CD4-positive, alpha-beta T cell treated with Interleukin-15 for 1 hour (primary cell): ENCODE measurements at regions not wholly inside any gene's neighbourhood (a gene's known extent, or its start where the extent isn't known, plus 50 kb on each side); places are given as distances from the start of the nearest gene placed in this dataset.
"Not testable (repeated sequence)": the region's sequence is repeated elsewhere in the genome, so short reads cannot be mapped to it uniquely, and the experiment has no call there.

Experiments used
- DNase-seq: peaks from one replicate; pipeline ENCODE4 v3.0.0-alpha.2; 2020

DNA sequence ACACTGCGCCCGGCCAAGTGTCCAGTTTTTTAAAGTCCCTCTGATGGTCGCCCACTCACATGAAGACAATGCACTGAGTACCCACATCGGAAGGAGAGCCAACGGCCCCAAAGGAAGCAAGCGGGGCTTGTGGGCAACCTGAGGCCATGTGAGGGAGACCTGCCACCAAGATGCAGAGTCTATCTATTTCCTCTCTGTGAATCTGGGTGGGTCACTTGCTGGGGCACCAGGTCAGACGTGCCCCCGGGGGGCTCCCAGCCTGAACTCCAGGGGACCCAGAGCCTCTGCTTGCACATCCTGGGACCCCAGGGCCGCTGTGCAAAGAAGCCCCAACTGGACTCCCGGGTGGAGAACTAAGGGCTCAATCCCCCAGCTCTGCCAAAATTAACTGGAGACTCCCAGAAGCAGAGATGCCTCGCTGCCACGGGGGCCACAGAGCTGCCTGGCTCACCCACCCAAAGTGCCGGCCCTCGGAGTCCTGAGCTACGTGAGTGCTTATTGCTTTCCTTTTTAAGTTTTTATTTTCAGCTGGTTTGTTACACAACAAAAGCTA lies 106.4 kb downstream of the BRD1 start:
- DNase-seq: no peak

DNA sequence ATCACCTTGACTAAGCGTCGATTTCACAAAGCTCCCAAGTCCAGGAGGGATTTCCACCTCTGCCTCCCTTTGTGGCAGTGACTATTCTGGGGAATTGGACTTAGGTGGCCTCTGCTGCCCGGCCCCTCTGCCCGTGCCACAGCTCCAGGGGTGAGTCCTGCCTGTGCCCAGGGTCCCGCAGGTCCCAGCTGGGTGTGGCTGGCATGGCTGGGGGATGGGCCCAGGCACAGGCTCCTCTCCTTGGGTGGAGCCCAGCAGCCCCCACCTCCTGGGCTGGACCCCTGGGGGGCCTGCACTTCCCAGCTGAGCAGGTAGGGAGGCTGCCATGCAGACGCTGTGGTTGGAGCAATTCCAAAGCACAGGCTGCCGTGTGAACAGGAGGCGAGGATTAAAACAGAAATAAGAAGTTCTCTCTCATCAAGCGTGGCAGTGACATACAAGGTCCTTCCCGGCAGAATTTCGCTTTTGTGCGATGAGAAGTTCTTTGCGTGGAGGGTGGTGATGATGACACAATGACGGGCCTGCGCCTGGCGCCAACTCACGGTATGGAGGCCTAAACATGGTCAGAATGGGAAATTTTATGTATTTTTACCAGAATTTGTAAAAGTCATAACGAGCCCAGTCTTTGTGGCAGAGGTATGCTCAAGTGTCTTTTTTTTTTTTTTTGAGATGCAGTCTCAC lies 107.3 kb downstream of the BRD1 start:
- no peak for DNase-seq

DNA sequence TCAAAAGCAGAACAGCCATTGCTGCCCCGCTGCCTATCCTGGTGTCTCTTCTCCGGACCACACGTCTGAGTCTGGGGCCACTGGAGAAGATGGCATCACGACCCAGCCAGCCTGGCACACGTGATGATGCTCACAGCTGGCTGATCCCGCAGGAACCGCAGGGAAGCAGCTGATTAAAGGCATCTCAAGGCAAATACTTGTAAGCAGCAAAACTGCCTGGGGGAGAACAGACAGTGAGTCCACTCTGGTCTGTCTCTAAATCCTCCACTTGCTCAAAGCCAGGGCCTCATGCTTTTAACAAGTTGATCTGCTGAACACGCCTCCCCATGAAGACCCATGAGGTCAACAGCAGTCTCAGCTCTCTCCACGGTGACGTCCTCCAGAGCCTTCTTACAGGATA lies 108.6 kb downstream of the BRD1 start:
- DNase-seq: no peak

DNA sequence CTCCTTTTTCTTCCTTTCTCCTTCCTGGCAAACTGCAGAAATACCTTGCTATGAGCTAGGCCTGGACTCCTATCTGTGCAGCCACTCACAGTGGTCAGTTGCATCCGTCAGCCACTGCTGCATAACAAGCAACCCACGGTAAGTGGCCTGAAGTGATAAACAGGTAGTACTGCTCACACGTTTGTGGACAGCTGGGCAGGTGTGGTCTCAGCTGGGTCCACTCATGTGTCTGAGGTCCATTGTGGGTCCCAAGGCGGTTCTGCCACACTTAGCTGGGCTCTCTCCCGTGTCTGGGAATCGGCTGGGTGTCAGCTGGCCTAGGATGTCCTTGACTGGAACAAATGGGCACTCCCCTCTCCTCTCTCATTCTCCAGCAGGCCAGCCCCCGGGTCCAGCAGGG lies 109.3 kb downstream of the BRD1 start:
- no peak for DNase-seq

DNA sequence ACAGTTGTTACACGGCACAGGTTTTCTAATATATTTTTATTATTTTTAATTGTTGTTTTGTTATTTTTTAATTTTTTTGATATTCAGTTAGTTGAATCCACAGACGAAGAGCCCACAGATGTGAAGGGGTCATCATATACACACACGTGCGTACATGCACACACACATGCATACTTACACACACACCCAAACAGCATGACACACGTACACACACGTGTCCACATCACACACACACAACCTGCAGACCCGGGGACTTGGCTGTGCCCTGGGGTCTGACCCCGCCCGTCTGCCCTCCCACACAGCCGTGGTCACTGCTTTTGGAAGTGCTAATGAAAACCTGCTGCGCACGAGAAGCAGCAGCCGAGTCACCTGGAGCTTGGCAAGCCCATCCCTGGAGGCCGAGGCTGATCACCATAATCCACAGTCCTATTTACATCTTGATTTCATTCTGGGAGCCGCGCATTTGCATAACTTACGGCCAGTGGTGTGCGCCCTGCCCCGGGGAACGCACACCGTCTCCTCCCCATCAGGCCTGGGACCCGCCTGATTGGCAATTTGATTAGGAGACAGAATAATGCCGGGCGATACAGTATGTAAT lies 110.3 kb downstream of the BRD1 start:
- no peak for DNase-seq

DNA sequence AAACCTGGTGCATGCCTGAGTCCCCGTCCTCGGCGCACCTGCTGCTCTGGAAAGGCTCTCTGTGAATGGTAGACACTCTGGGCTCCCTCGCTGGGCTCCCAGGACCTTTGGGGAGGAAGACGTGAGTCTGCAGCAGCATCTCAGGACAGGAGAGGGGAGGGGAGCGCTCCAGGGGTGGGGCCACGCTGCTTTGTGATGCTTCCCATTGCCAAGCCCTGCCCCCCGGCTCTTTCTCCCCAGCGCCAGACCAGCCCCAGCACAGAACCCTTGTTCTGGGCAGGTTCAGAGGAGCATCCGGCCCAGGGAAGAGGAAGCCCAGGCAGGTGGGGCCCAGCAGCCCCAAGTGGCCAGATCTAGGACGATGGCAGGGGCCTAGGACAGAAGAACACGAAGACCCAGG lies 111.2 kb downstream of the BRD1 start:
- DNase-seq: no peak

DNA sequence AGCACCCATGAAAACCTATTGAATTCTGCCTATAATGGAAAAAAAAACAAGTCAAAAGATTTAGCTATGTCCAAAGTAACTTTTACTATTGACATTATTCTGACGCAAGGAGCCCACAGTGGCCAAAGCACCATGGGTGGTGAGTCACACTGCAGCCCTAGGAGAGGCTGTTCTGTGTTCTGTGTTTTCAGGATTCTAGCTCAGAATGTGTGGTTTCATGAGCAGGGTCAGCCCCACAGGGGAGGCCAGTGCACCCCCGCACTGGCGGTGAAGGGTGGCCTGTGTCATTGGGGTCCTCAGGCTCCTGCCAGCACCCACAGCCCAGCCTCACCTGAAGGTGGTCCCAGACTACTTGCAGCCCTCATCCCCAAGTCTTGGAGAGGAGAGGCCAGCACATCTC lies 112.2 kb downstream of the BRD1 start:
- DNase-seq: no peak

DNA sequence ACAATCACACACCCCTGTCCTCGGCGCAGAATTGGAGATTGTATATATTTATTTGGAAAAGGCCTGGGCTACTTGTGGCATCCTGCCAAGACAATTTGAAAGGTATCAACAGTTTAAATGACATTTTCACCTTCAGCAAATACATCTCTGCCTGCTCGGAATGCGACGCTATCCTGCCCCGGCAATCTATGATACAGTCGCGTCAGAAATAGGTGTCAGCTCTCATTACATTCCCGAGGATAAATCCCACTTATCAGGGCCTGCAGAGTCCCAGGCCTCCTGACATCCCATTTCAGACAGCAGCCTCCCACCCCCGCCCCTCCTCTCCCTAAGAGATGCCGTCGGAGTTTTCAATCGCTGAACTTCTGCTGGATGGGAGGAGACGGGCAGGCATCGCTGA lies 114.7 kb downstream of the BRD1 start:
- DNase-seq: no peak

DNA sequence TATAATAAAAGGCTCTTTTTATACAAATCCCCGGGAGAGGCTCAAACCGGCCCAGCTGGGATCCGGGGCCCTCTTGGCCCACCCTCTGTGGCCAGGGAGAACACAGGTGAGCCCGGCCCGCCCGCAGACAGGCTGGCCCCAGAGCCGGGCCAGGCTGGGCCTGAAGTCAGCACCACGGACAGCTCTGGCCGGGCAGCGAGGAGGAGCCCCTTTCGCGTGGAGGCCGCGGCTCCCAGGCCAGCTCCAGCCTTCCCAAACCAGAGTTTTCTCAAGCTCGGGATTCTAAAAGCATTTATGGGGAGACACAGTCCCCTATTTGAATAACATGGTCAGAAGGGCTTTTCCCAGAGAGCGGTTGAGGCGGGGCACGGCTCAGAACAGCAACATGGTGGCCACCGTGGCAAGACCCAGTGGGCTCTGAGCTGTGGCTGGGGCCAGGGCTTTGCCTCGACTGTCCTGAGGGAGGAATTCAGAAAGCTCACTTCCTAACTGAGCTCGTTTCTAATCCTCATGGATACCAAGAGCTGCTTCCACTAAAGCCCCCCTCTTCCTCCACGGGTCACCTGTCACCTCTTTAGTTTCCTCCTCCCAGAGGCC lies 115.4 kb downstream of the BRD1 start:
- no peak for DNase-seq

DNA sequence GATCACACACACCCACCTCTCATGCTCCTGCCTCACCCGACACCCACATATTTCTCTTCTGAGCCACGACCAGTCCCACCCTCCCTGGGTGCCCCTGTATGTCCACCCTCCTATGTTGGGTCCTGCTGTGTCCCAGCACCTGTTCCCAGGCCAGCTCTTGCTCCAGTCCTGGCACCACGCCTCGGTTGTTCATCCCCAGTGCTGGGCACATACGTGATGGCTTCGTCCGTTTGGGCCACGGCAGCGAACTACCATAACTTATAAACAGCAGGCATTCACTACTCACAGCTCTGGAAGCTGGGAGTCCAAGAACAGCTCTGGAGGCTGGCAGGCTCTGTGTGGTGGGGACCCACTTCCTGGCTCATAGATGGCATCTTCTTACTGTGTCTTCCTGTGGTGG lies 116.9 kb downstream of the BRD1 start:
- DNase-seq: no peak

DNA sequence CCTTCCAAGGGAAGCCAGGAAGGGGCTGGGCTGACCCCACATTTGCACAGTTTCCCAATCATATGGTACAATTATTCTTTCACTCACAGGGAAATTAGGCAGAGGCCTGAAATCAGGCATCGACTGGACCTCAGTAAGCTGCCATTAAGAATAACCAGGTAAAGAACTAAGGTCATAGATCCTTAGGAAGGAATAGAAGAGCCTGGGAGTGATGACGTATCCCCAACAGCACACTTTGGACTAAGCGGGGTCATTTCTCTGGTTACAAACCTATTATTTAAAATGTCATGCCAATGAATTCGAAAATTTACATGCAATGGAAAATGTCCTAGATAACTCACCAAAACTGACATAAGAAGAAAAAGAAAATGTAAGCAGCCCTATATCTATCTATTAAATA lies 118.2 kb downstream of the BRD1 start:
- no peak for DNase-seq

DNA sequence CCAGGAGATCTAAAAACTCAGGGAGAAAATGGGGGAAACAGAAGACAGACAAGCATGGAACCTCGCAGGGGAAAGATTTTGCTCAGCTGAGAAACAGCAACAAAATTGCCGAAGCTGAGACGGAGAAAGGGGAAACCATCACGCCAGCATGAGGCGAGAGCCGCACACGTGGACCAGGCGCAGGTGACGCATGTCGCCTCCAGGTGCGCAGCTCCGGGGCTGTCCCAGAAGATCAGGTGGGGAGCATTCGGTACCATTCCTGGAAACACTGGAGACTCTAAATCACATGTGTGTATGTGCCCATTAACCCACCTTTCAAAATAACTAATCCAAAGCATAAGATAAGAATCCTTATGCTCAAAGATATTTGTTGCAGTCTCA lies 121.7 kb downstream of the BRD1 start:
- DNase-seq: no peak

DNA sequence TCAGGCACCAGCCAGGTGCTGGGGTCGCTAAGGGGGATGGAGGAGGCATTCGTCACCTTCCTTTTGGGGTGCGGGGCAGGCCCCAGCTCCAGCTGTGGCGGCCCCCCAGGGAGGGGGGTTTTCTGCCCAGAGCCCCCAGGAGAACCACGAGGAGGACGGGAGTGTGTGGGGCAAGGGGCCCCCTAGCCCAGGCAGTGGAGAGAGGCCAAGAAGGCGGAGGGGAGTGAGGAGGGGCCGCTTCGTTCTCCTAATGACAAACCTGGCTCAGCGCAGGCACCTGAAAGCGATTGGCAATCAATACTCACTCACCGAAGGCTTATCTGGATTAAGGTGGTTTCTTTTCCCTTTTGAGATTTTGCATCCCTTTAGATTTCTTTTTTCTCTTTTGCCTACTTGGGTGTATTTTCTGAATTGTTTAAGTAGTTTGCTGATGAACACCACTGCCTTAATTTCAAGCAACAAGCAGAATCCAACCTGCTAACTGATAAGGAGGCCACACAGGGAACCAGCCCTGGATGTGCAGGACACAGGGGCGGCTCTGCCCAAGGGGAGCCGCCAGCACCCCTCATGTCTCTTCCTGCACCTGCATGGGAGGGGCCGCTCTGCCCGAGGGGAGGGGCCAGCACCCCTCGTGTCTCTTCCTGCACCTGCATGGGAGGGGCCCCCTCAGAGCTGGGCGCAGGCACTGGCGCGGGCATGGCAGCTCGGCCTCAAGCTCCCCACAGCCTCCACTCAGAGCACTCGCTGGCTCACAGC lies 122.3 kb downstream of the BRD1 start:
- no peak for DNase-seq

DNA sequence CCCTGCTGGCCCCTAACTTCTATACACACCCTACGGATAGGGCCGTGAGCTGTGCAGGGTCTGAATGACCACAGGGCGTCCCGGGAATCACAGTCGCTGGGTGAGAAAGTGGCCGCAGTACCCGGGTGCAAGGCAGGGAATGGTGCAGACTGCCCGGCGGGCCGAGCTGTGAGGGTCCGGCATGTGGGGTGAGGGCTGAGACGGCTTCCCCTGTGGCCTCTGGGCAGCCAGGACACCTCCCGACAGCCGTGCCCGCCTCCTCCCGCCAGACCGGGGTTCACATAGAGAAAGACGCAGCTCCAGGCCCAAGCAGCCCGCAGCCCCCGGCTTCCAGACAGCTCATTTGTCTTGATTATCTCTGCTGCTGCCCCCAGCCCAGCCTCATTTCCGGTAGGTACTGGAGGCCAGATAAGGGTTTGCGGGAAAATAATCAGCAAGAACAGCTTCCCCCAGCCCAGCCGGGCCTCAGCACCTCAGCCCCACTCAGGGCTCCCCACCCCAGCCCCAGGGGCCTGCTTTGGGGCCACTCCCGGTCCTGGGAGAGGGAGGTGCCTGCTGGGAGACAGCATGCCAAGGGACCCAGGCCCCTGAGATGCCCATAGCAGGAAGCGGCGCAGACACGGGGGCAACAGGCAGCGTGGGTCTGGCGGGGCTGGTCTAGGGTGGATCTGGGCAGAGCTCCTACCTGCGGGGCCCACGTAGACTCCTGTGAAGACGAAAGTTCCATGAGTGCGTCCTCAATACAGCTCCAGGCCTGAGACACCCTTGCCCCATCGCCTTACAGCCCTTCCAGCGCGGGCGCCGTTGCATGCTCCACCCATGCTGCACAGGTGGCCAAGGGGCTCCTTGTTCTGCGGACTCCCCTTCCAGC lies 123.1 kb downstream of the BRD1 start:
- no peak for DNase-seq

DNA sequence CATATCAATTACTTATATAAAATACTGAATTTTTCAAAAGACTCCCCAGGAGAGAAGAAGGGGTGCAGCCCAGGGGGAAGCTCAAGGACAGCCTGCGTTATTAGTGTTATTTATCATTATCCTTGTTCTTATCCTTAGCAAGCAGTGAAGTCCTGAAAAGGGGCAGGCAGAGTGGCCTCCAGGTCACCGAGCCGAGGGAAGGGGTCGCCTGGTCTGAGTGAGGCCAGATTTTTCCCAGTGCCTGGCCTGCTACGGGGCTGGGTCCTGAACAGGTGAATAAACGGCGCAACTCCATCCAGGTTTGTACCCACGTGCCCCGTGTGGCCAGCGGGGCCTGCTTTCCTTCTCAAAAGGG lies 123.7 kb downstream of the BRD1 start:
- DNase-seq: no peak

DNA sequence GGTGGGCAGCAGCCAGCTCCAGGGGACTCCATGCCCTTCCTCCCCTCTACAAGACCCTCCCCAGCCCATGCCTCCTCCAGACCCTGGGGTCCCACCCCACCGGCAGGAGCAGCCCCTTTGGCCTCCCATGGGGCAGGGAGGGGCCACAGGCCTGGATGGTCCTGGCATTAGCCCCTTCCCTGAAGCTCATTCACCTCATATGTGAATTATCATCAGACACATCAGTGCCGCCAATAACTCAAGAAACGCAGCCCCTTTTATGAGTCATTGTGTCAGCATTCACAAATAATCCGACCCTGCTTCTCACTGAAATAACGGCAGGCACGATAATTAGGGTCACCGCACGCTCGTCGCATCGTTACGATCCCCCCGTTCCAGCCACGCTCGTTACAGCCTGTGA lies 124.2 kb downstream of the BRD1 start:
- no peak for DNase-seq

DNA sequence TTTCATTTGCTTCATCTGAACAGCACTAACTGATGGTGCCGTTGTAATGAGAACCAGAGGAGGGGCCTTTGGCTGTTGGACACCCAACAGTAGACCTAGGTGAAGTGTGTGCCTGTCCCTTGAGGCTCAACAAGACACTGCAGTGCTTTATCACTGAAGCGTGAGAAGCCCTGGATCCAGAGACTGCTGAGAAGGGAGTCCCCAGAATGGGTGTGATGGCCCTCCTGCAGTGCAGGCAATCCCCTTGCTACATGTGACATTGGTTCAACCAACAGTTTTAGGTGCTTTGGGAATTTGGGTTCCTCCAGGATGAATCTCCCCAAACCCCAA lies 125.6 kb downstream of the BRD1 start:
- DNase-seq: no peak

DNA sequence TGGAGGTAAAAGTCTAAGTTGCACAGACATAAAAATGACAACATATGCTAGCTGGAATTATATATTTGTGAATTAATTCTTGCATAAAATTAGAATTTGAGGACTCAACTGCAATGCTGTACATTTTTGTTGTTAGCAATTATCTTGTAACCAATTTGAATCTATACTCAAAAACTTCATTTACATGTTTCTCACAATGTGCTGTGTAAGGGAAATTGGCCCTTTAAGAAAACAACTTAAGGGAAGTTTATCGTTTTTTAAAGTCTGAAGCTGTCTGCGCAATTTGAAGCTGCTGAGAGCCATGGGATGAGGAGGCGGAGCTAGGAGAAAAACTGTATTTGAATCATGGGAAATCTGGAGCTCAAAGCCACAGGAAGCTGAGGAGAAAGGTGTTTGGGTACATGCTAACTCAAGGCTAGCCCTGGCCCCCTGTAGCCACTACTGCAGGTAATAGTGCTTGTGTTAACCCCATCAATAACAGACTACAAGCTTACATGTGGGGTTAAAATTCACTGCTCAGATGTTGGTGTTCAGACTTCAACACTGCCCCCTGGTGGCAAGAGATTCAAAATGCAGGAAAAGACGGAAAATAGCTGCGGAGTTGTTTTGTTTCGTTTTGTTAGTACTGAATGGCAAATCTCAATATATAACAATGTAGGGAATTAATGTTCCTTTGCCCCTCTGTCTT lies 126.1 kb downstream of the BRD1 start:
- DNase-seq: no peak

DNA sequence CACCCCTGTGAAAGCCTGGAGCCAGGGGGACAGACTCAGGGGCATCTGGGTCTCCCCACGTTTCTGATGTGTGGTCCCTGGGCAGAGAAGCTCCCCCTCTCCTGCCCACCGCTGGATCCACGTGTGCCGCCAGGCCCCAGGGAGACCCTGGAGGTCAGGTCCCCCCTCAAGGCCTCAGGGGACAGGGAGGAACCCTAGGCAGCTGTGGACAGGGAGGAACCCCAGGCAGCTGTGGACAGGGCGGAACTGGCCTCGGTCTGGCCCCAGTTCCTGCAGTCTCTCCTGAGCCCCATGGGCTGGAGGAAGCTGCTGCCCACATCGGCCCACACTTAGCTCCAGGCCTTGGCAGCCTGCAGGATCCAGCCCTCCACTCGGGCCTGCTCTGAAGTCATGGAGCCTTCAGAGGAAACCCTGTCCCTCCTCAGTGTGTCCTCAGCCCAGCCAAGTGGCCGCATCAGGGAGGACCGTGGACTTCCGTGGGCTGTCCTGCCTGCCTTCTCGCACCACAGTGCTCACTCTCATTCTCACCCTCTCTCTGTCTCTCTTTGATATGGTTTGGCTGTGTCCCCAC lies 127.7 kb downstream of the BRD1 start:
- no peak for DNase-seq

DNA sequence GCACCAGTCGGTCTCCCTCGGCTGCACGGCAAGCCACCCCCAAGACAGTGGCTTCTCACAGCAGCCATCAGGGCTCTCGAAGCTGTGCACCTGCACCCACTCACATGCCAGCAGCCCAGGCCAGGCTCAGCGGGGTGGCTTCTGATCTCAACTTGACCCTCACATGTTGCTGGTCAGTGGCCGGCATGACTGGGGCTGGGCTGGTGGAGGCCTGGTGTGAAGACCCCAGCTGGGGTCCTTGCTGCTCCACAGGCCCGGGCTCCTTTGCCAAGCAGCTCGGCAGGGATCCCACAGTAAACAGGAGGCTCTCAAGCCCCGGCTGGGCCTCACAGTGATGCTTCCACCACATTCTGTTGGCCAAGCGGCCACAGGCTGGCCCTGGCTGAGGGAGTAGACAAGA lies 128.2 kb downstream of the BRD1 start:
- no peak for DNase-seq

DNA sequence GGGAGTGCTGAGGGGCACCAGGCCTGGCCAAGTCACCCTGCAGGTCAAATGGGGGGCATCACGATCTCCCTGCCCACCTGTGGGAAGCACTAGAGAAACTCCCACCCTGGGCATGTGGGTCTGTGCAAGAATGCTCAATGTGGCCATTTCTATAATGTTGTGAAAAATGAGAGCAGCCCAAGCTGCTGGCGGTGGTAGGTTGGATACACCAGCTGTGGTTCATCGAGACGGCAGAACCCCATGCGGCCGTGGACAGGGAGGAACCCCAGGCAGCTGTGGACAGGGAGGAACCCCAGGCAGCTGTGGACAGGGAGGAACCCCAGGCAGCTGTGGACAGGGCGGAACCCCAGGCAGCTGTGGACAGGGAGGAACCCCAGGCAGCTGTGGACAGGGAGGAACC lies 129.1 kb downstream of the BRD1 start:
- DNase-seq: not testable (repeated sequence)

DNA sequence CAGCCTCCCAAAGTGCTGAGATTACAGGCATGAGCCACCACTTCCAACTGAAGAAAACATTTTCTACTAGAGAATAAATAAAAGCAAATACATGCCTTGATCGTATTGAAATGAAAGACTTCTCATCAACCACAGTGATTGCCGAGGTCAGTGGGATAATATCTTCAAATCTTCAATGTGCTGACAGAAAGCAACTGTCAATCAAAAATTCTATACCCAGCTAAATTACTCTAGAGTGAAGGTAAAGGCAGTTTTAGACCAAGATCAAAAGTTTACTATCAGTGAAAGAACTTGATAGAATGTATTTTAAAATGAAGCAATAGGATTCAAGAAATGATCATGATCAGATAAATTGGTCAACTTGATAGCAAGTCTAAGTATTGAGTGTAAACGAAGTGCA lies 130.6 kb downstream of the BRD1 start:
- DNase-seq: no peak
